ENCODE measurements at regions not wholly inside any gene's neighbourhood (a gene's known extent, or its start where the extent isn't known, plus 50 kb on each side); places are given as distances from the start of the nearest gene placed in this dataset.
A peak's percentile ranks its signal among the peaks of the same experiment; 100 is the strongest.

- DNase-seq (ENCODE audit: low spot score): no peak
- no peak for ATAC-seq
Observed at GRCh38 chr3:54026543-54026942, 95.8 kb upstream of the CACNA2D3 start.

- DNase-seq (ENCODE audit: low spot score) (no peak), ATAC-seq (no peak)
Observed at GRCh38 chr3:54021071-54021470, 101.3 kb upstream of the CACNA2D3 start.

GRCh38 chr3:54020436-54020835 lies 101.9 kb upstream of the CACNA2D3 start:
- ATAC-seq: no peak

GRCh38 chr3:54014067-54014466 lies 108.3 kb upstream of the CACNA2D3 start:
- no peak for DNase-seq (ENCODE audit: low spot score)

More at GRCh38 chr3:54020436-54020835, 101.9 kb upstream of the CACNA2D3 start:
- no peak for DNase-seq (ENCODE audit: low spot score)

GRCh38 chr3:54008744-54009143 lies 113.6 kb upstream of the CACNA2D3 start:
- ATAC-seq (no peak), DNase-seq (ENCODE audit: low spot score) (no peak)

More at GRCh38 chr3:54014067-54014466, 108.3 kb upstream of the CACNA2D3 start:
- no peak for ATAC-seq

GRCh38 chr3:54008099-54008498 lies 114.3 kb upstream of the CACNA2D3 start:
- DNase-seq (ENCODE audit: low spot score) (no peak), ATAC-seq (no peak)

- no peak for DNase-seq (ENCODE audit: low spot score)
- no peak for ATAC-seq
Observed at GRCh38 chr3:54004335-54004734, 112.7 kb upstream of the SELENOK start.

- DNase-seq (ENCODE audit: low spot score) (no peak), ATAC-seq (no peak)
Observed at GRCh38 chr3:54003136-54003535, 111.5 kb upstream of the SELENOK start.

GRCh38 chr3:53999725-54000124 lies 108.1 kb upstream of the SELENOK start:
- ATAC-seq (no peak), DNase-seq (ENCODE audit: low spot score) (no peak)

- DNase-seq (ENCODE audit: low spot score) (no peak), ATAC-seq (peak; percentile 71)
Observed at GRCh38 chr3:53998980-53999379, 107.3 kb upstream of the SELENOK start.

- DNase-seq (ENCODE audit: low spot score) (no peak), ATAC-seq (no peak)
Observed at GRCh38 chr3:53997476-53997875, 105.8 kb upstream of the SELENOK start.

GRCh38 chr3:53996141-53996874 lies 104.6 kb upstream of the SELENOK start:
- DNase-seq (ENCODE audit: low spot score) (no peak), ATAC-seq (no peak)

- DNase-seq (ENCODE audit: low spot score) (no peak), ATAC-seq (no peak)
Observed at GRCh38 chr3:53994986-53995603, 103.4 kb upstream of the SELENOK start.

- ATAC-seq (no peak), DNase-seq (ENCODE audit: low spot score) (no peak)
Observed at GRCh38 chr3:53991240-53991639, 99.6 kb upstream of the SELENOK start.

- ATAC-seq: no peak
- no peak for DNase-seq (ENCODE audit: low spot score)
Observed at GRCh38 chr3:53989946-53990345, 98.3 kb upstream of the SELENOK start.

- DNase-seq (ENCODE audit: low spot score) (no peak), ATAC-seq (no peak)
Observed at GRCh38 chr3:53989451-53989850, 97.8 kb upstream of the SELENOK start.

GRCh38 chr3:53978386-53978785 lies 86.7 kb upstream of the SELENOK start:
- ATAC-seq (no peak), DNase-seq (ENCODE audit: low spot score) (no peak)

- no peak for ATAC-seq
Observed at GRCh38 chr3:53975382-53975781, 83.7 kb upstream of the SELENOK start.

GRCh38 chr3:53974324-53974723 lies 82.7 kb upstream of the SELENOK start:
- ATAC-seq (no peak), DNase-seq (ENCODE audit: low spot score) (no peak)

More at GRCh38 chr3:53975382-53975781, 83.7 kb upstream of the SELENOK start:
- no peak for DNase-seq (ENCODE audit: low spot score)

GRCh38 chr3:53973905-53974304 lies 82.2 kb upstream of the SELENOK start:
- no peak for DNase-seq (ENCODE audit: low spot score)

GRCh38 chr3:53970661-53971060 lies 79.0 kb upstream of the SELENOK start:
- no peak for DNase-seq (ENCODE audit: low spot score)
- peak; percentile 29 for ATAC-seq

More at GRCh38 chr3:53973905-53974304, 82.2 kb upstream of the SELENOK start:
- no peak for ATAC-seq

- DNase-seq (ENCODE audit: low spot score) (no peak), ATAC-seq (no peak)
Observed at GRCh38 chr3:53969086-53969485, 77.4 kb upstream of the SELENOK start.

GRCh38 chr3:53965291-53965690 lies 73.6 kb upstream of the SELENOK start:
- DNase-seq (ENCODE audit: low spot score) (no peak), ATAC-seq (no peak)

All from left lobe of liver (tissue), 2 donors.